GM18511 (cell line): ENCODE measurements at regions not wholly inside any gene's neighbourhood (a gene's known extent, or its start where the extent isn't known, plus 50 kb on each side); places are given as distances from the start of the nearest gene placed in this dataset.

Source experiments
- ATAC-seq: cut with Tn5 transposase; IDR thresholded peaks from one replicate; pipeline ENCODE4 v1.9.1; 2021; ENCODE audit warnings: mild to moderate bottlenecking, moderate library complexity; ENCODE audit not compliant: unreplicated experiment

GRCh38 chr2:19560785-19561184 lies 202.4 kb upstream of the OSR1 start:
- ATAC-seq = no peak

DNA sequence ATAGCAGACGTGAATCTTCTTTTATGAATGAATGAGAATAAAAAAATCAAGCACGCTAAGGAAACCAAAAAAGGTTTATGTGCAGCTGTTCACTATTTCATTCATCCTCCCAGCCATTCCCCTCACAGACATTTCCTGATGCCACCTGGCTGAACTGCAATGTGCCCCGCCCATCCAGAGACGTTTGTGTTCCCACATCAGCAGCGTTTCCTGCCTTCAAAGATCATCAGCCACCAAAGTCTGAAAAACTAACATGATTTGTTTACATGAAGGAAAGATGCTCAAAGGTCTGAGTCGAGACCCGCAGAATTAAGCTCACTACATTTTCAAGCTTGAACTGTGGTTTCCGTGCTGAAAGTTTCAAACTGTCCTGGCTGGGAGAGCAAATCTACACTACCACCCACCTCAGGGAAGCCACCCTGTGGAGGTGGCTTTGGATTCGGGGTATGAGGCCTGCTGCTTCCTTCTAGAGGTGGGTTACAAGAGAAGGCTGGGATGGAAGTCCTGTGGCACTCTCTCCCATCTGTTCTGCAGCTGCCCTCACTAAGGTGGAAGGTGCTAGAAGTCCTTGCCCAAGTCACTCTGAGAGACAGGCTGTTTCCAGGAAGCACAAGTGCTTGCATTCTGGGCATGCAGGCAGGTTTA lies 201.3 kb upstream of the OSR1 start:
- ATAC-seq = no peak

- no peak for ATAC-seq
These were observed 198.2 kb upstream of the OSR1 start for GRCh38 chr2:19556648-19557047.

DNA sequence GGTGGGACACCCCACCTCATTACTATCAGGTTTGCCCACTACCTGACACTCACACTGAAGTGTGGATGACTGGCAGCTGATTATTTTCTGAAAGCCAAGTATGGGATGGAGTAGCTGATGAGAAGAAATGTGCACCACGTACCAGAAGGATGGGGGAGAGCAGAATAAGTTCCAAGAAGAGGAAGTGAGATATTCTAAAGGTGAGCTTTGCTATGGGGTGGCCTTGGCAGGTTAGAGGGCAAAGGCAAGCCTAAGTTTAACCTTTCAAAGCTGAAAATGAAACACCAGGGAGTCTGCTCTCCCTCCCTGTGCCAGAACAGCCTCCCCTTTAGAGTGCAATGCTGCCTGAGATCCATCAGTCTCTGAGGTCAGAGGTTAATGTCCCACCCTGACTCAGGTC lies 196.1 kb upstream of the OSR1 start:
- peak; percentile 76 for ATAC-seq

GRCh38 chr2:19552270-19552669 lies 193.8 kb upstream of the OSR1 start:
- ATAC-seq = no peak

DNA sequence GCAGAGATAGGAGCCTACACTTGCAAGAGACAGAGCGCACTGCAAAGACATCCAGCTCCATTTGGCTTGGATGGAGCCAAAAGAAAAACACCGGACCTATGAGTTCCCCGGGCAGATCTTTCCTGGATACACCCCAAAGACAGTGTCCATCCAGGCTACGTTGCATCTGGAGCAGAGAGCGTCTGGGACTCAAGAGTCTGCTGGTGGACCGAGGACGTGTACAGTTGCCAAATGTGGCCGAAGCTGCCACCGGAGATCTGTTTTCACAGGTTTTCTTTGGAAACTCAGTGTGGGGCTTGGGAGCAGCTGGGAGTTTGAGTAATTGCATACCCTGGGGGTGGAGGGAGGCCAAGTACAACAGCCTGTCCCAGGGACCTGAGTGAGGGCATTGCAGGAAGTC lies 192.3 kb upstream of the OSR1 start:
- ATAC-seq = no peak

DNA sequence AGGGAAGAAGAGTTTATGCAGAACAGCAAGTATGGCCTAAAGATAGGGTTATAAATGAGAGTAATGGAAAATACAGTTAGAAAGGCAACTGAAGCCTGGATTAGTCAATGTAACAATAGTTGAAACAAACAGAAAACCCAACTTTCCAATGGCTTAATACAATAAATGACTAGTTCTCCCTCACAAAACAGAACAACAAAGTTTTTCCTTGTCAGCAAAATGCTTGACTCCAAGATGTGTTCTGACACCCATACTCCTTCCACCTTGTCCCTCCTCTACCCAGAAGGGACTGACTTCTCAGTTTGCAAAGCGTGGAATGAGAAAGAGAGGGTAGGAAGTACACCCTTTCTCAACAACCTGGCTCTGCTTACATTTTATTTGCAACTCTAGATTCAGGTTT lies 191.4 kb upstream of the OSR1 start:
- no peak for ATAC-seq

GRCh38 chr2:19548116-19548515 lies 189.7 kb upstream of the OSR1 start:
- no peak for ATAC-seq

GRCh38 chr2:19547321-19547720 lies 188.9 kb upstream of the OSR1 start:
- no peak for ATAC-seq

- no peak for ATAC-seq
These were observed 187.1 kb upstream of the OSR1 start for GRCh38 chr2:19545507-19545906.

DNA sequence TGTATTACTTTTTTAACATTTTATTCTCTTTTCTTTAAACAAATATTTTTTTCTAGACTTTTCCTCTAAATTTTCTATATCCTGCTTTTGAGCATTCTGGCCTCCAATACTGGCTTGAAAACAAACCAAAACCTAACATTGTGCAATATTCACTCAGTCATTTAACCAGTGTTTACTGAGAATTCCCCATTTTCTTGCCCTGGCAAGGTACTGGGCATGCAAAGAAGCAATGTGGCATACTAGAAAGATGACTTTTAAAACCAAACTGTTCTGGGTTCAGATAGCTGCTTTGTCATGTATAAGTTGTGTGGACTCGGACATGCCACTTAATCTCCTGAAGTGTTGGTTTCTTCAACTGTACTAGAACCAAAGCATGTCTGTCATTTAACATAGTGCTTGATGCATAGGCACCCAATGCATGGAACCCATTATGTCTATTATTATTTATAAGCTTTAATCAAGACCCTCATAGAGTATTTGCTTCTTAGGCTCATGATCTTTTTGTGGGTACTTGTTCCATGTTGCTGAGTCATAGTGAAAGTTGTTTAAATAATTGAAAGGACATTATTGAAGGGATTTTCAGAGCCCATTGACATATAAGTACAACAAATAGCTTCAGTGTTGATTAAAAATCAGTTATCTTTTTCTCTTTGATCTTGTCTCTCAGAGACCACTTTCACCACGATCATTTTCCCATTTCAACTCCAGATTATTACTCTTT lies 185.4 kb upstream of the OSR1 start:
- ATAC-seq = no peak

DNA sequence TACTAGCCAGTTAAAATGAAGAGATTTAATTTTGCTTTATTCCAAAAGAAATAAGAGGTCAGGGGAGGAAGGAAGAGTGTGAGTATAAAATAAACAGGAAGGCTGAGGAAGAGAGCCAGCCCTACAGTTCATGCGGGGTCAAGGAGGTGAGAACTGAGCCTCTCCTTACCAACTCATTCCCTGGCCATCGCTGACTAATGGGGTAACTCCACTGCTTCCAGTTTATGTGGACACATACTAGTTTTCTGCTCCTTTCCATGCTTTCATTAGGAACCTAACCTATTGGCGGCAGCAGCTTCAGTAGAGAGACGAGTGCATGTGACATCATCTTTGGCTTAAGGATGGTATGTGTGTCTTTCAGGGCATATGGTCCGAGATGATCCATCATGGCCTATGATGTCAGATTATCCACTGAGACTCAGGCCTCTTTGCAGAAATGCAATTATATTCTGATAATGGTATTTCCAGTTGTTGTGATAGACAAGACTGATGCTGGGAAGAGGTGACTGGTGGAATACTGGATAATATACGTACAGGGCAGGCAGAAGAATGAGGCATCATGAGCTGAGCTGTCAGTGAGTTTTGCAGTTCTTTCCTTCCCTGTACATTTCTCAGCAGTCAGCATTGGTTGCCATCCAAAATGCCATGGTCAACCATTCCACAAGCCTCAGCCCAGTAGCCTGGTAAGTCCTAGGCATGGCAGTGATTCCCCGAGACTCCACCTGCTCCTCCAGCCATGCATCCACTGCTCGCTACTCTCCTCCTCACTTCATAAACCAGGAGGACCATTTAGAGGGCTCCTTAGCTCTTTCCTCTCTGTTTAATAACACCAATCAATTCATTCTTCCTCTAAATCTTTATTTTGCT lies 184.6 kb upstream of the OSR1 start:
- ATAC-seq = no peak

GRCh38 chr2:19541884-19542283 lies 183.5 kb upstream of the OSR1 start:
- no peak for ATAC-seq

DNA sequence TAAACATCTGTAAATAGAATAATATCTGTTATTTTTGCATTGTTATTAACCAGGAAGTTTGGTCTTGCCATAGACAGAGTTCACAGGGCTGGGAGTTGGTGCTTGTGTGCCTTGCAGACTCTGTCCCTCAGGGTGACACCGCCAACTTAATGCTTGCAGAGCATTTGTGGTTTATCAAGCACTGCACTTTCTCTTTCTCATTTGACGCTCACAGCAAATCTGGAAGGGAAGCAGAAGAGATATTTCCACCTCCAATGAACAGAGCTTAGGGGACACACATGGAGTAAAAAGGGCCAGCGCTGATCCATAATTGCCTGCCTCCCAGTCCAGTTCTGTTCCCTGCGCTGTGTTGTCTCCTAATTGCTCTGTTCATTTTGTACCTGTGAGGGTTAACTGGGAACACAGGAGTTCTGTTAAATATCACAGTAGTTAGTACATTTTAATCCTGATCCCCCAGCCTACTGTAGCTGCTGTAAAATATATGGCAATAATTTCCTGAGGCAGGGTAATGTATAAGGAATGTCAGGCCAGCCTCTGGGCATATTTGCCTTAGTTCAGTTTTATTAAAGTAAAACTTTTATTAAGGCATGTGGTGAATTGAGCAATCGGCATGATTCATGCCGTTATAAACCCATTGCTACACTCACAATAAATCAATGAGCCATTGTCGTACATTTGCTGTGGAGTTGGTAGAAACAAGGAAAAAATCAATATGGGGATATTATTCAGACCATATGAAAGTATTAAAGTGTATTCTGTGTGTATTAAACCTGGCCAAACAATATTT lies 182.5 kb upstream of the OSR1 start:
- ATAC-seq = no peak

DNA sequence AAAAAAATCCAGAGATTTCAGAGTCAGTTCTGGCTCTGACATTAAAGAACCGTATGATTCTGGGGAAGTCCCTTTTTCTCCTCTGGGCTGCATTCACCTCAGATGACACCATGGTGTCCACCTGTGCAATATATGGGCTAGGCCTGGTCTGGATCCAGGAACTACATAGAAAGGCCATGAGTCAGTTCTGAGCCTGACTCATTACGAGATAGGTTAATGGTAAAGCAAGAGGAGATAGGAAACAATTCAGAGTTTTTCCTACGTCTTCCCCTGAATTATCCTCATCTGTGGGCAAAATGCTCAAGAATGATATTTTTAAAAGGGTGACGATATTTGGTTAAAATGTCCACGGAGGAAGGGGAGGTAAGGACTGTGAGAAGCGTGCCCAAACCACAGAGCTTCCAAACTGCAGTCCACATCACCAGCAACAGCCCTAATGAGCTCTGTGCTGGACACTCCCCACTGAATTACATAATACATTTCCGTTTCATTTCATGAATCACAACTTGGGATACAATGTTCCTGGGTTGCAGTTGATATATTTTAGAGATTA lies 180.1 kb upstream of the OSR1 start:
- ATAC-seq = peak; percentile 46

DNA sequence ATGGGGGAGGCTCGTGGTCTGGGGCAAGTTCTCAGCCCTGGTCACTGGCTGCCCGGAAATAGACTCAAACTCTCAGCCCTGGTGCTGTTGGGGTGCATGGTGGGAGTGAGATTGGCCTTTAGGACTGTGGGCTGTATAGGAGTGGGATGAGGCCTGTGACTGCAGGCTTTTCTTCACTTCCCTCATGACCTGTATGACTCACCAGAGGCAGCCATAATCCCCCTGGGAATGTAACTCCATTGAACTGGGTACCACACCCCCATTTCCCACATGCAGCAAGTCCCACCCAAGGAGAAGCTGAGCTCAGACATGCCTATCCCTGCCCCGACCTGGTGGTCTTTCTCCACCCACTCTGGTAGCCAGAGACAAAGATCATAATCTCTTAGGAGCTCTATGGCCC lies 177.7 kb upstream of the OSR1 start:
- no peak for ATAC-seq

GRCh38 chr2:19532547-19533196 lies 174.2 kb upstream of the OSR1 start:
- ATAC-seq = no peak

DNA sequence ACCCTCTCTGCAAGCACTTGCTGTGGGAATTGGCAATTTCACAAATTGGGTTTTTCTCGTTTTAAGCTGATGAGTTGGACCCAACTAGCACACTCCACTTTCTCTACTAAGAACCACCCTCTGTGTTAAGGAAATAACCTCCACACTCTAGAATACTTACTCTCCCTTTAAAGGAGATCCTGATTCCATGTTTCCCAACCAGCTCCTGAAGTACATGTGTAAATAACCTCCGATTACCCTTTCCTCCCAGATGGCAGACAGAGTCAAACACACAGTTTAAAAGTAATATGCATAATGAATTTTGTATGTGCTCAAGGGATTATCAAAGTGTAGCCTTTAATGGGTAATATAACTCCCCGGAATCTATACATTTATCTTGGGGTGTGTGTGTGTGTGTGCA lies 171.3 kb upstream of the OSR1 start:
- no peak for ATAC-seq

DNA sequence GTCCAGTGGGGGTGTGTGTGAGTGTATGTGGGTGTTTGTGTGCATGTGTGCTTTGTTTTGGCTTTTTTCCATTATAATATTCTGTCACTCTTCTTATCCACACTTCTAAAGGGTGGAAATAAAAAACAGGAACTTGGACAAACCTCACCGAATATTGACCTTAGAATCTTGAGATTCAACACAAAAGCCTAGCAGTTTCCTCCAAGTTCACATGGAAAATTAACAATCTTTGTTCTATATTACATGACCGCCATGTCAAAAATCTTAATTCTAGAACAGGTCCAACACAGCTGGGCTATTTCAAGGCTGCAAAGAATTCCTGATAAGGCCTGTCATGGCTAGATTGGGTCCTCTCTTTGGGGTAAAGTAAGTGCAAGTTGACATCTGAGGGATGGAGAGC lies 169.3 kb upstream of the OSR1 start:
- no peak for ATAC-seq

- ATAC-seq = no peak
These were observed 166.9 kb upstream of the OSR1 start for GRCh38 chr2:19525313-19525712.
